GM21381 (cell line): ENCODE measurements at regions not wholly inside any gene's neighbourhood (a gene's known extent, or its start where the extent isn't known, plus 50 kb on each side); places are given as distances from the start of the nearest gene placed in this dataset.

Experiments used
- ATAC-seq: cut with Tn5 transposase; IDR thresholded peaks from one replicate; pipeline ENCODE4 v1.9.1; 2021; ENCODE audit warnings: mild to moderate bottlenecking, moderate library complexity; ENCODE audit not compliant: unreplicated experiment

- no peak for ATAC-seq
Observed at GRCh38 chr18:59760619-59761600, 63.7 kb upstream of the CCBE1 start.

GRCh38 chr18:59760212-59760611, 63.0 kb upstream of the CCBE1 start:
- ATAC-seq, result no peak

GRCh38 chr18:59758837-59759236, 61.6 kb upstream of the CCBE1 start:
- no peak for ATAC-seq

- ATAC-seq, result no peak
Observed at GRCh38 chr18:59758106-59758505, 60.9 kb upstream of the CCBE1 start.

GRCh38 chr18:59752666-59753065, 55.4 kb upstream of the CCBE1 start:
- no peak for ATAC-seq

- ATAC-seq, result no peak
Observed at GRCh38 chr18:59751186-59751585, 54.0 kb upstream of the CCBE1 start.

GRCh38 chr18:59748628-59749360, 51.6 kb upstream of the CCBE1 start:
- no peak for ATAC-seq
